ENCODE measurements at regions not wholly inside any gene's neighbourhood (a gene's known extent, or its start where the extent isn't known, plus 50 kb on each side); places are given as distances from the start of the nearest gene placed in this dataset.

DNA sequence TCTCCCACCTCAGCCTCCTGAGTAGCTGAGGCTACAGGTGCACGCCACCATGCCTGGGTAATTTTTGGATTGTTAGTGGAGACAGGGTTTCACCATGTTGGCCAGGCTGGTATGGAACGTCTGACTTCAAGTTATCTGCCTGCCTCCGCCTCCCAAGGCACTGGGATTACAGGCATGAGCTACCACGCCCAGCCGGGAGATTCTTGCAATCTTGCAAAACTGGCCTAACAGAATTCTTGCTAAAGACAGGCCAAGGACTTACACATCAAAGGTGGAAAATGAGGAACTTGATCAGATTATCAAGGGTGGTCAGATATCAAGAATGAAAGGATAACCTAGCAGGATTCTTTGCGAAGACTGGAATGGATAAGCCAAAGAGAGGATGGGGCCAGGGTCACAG lies 98.3 kb upstream of the TIAM1 start:
- 59 to 67% methylated on average over 6 of the region's 6 CpGs for WGBS, 2 donors
- no peak for DNase-seq (ENCODE audit: low spot score in 2 of 2)
- intact Hi-C loops (cut with DNase I; ENCODE audit: low total_unique reads) = no loop called here
- no peak for TF ChIP-seq POLR2A (IDR thresholded peaks at IDR 0.05)
- TF ChIP-seq, protein P1, sequence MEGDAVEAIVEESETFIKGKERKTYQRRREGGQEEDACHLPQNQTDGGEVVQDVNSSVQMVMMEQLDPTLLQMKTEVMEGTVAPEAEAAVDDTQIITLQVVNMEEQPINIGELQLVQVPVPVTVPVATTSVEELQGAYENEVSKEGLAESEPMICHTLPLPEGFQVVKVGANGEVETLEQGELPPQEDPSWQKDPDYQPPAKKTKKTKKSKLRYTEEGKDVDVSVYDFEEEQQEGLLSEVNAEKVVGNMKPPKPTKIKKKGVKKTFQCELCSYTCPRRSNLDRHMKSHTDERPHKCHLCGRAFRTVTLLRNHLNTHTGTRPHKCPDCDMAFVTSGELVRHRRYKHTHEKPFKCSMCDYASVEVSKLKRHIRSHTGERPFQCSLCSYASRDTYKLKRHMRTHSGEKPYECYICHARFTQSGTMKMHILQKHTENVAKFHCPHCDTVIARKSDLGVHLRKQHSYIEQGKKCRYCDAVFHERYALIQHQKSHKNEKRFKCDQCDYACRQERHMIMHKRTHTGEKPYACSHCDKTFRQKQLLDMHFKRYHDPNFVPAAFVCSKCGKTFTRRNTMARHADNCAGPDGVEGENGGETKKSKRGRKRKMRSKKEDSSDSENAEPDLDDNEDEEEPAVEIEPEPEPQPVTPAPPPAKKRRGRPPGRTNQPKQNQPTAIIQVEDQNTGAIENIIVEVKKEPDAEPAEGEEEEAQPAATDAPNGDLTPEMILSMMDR (IDR thresholded peaks at IDR 0.05) = no peak
- no peak overlapping the region for H3K4me3 ChIP-seq (ENCODE audit: low read depth, poor library complexity, severe bottlenecking)

GRCh38 chr21:31429506-31429905 lies 85.4 kb upstream of the TIAM1 start:
- TF ChIP-seq, protein P1 (IDR thresholded peaks at IDR 0.05) = no peak
- TF ChIP-seq POLR2A (IDR thresholded peaks at IDR 0.05) = no peak
- intact Hi-C loops (cut with DNase I; ENCODE audit: low total_unique reads) = no loop called here
- no peak for DNase-seq (ENCODE audit: low spot score in 2 of 2)
- 81 to 85% methylated on average over 9 of the region's 9 CpGs for WGBS, 2 donors
- no peak overlapping the region for H3K4me3 ChIP-seq (ENCODE audit: low read depth, poor library complexity, severe bottlenecking)

DNA sequence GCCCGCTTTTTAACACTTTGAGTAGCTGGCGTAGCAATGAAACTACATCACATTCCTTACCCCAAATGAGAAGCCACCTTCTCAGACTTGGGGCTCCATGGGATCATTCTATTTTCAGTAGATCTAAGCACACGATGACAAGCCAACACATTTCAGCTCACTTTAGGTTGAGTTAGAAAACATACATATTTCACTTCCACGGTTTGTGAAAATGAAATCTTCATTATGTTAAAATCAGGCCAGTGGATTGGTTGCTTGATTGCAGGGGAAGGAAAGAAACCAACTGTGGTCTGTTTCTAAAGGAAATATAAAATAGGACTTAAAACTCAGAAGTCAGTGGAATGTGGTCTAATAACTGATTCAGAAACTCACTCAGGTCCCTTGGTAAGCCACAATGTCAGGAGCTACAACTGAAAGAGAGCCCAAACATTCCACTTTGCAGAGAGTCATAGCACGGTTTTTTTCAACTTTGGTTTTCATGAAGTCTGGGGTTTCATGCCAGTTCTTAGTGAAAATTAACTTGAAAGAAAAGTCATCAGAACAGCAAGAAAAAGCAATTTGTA lies 82.3 kb upstream of the TIAM1 start:
- intact Hi-C loops (cut with DNase I; ENCODE audit: low total_unique reads) = no loop called here
- no peak for DNase-seq (ENCODE audit: low spot score in 2 of 2)
- TF ChIP-seq, protein P1 (IDR thresholded peaks at IDR 0.05) = no peak
- TF ChIP-seq POLR2A (IDR thresholded peaks at IDR 0.05) = no peak
- 91 to 93% methylated on average over 5 of the region's 5 CpGs for WGBS, 2 donors
- H3K4me3 ChIP-seq (ENCODE audit: low read depth, poor library complexity, severe bottlenecking) = no peak overlapping the region

DNA sequence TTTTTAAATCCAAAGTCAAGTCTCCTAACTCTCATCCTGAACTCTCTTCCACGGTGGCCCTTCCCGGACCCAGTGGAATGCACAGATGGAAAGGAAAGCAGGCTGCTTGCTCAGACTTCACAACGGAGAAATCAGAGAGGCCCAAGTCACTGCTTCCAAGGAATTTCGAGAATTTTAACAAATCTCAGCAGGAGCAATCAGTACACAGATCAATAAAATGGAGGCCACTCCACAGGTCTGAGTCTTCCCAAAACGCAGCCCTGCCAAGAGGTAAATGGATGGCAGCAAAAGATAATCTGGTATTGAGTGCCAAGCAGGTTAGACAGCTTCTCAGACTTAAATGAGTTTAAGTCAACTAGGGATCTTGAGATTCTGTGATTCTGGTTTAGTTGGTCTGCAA lies 81.1 kb upstream of the TIAM1 start:
- DNase-seq (ENCODE audit: low spot score in 2 of 2) = no peak
- H3K4me3 ChIP-seq (ENCODE audit: low read depth, poor library complexity, severe bottlenecking) = no peak overlapping the region
- TF ChIP-seq, protein P1 (IDR thresholded peaks at IDR 0.05) = no peak
- no peak for TF ChIP-seq POLR2A (IDR thresholded peaks at IDR 0.05)
- 50 to 53% methylated on average over 5 of the region's 5 CpGs for WGBS, 2 donors
- intact Hi-C loops (cut with DNase I; ENCODE audit: low total_unique reads) = no loop called here

DNA sequence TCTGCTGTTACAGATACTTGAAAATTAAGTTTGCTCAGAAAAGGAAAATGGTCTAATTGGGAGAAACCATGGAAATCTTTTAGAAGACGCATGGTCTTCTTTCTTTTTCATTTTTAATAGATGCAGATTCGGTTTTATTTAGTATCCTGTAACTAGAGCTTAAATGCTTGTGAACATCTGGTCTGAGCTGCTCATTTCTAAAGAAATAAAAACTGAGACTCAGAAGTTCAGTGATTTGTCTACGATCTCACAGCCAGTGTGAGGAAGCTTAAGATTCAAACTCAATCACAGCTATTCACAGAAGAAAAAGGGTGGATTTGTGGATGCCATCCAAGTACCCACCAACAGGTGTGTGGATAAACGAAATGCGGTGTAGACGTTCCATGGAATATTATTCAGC lies 80.0 kb upstream of the TIAM1 start:
- DNase-seq (ENCODE audit: low spot score in 2 of 2) = no peak
- H3K4me3 ChIP-seq (ENCODE audit: low read depth, poor library complexity, severe bottlenecking) = no peak overlapping the region
- TF ChIP-seq, protein P1 (IDR thresholded peaks at IDR 0.05) = no peak
- no peak for TF ChIP-seq POLR2A (IDR thresholded peaks at IDR 0.05)
- intact Hi-C loops (cut with DNase I; ENCODE audit: low total_unique reads) = no loop called here
- 71 to 77% methylated on average over 6 of the region's 6 CpGs for WGBS, 2 donors

DNA sequence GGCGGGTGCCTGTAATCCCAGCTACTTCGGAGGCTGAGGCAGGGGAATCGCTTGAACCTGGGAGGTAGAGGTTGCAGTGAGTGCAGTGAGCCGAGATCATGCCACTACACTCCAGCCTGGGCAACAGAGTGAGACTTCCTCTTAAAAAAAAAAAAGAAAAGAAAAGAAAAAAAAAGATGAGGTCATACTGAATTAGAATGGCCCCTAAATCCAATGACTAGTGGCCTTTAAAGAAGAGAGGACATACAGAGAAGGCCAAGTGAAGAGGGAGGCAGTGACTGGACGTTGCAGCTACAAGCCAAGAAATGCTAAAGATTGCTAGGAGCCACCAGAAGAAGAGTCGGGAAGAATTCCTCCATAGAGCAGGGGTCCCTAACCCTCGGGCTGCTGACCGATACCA lies 76.9 kb upstream of the TIAM1 start:
- no peak for TF ChIP-seq POLR2A (IDR thresholded peaks at IDR 0.05)
- TF ChIP-seq, protein P1 (IDR thresholded peaks at IDR 0.05) = no peak
- intact Hi-C loops (cut with DNase I; ENCODE audit: low total_unique reads) = no loop called here
- DNase-seq (ENCODE audit: low spot score in 2 of 2) = no peak
- no peak overlapping the region for H3K4me3 ChIP-seq (ENCODE audit: low read depth, poor library complexity, severe bottlenecking)
- 94 to 95% methylated on average over 8 of the region's 8 CpGs for WGBS, 2 donors

All from lower leg skin (tissue), 4 donors.